ENCODE measurements at regions not wholly inside any gene's neighbourhood (a gene's known extent, or its start where the extent isn't known, plus 50 kb on each side); places are given as distances from the start of the nearest gene placed in this dataset.
"Not testable (repeated sequence)": the region's sequence is repeated elsewhere in the genome, so short reads cannot be mapped to it uniquely, and the experiment has no call there.

- not testable (repeated sequence) for H3K4me3 ChIP-seq (ENCODE audit: low read depth, low read length)
Measured at GRCh38 chr17:30689266-30690000, 135.1 kb downstream of the CRLF3 start.

GRCh38 chr17:30686538-30687479 lies 137.7 kb downstream of the CRLF3 start:
- H3K4me3 ChIP-seq (ENCODE audit: low read depth, low read length), result not testable (repeated sequence)

GRCh38 chr17:30682280-30682679 lies 142.2 kb downstream of the CRLF3 start:
- not testable (repeated sequence) for H3K4me3 ChIP-seq (ENCODE audit: low read depth, low read length)

GRCh38 chr17:30680681-30681080 lies 143.8 kb downstream of the CRLF3 start:
- H3K4me3 ChIP-seq (ENCODE audit: low read depth, low read length), result not testable (repeated sequence)

- no peak overlapping the region for H3K4me3 ChIP-seq (ENCODE audit: low read depth, low read length)
Measured at GRCh38 chr17:30677550-30678249, 146.8 kb downstream of the CRLF3 start.

- H3K4me3 ChIP-seq (ENCODE audit: low read depth, low read length), result not testable (repeated sequence)
Measured at GRCh38 chr17:30675777-30676492, 148.6 kb downstream of the CRLF3 start.

GRCh38 chr17:30669217-30669649 lies 155.3 kb downstream of the CRLF3 start:
- H3K4me3 ChIP-seq (ENCODE audit: low read depth, low read length), result not testable (repeated sequence)

GRCh38 chr17:30668360-30669181 lies 155.9 kb downstream of the CRLF3 start:
- not testable (repeated sequence) for H3K4me3 ChIP-seq (ENCODE audit: low read depth, low read length)

GRCh38 chr17:30667657-30668359 lies 156.7 kb downstream of the CRLF3 start:
- H3K4me3 ChIP-seq (ENCODE audit: low read depth, low read length), result peak overlapping the region; percentile 33

GRCh38 chr17:30666838-30667656 lies 157.4 kb downstream of the CRLF3 start:
- peak overlapping the region; percentile 33 for H3K4me3 ChIP-seq (ENCODE audit: low read depth, low read length)

- not testable (repeated sequence) for H3K4me3 ChIP-seq (ENCODE audit: low read depth, low read length)
Measured at GRCh38 chr17:30663727-30664455, 160.6 kb downstream of the CRLF3 start.

- not testable (repeated sequence) for H3K4me3 ChIP-seq (ENCODE audit: low read depth, low read length)
Measured at GRCh38 chr17:30657148-30657547, 167.3 kb downstream of the CRLF3 start.

GRCh38 chr17:30653038-30653437 lies 171.5 kb downstream of the CRLF3 start:
- H3K4me3 ChIP-seq (ENCODE audit: low read depth, low read length), result not testable (repeated sequence)

GRCh38 chr17:30650149-30650548 lies 172.9 kb downstream of the GOSR1 start:
- H3K4me3 ChIP-seq (ENCODE audit: low read depth, low read length), result not testable (repeated sequence)

GRCh38 chr17:30648015-30648620 lies 170.9 kb downstream of the GOSR1 start:
- H3K4me3 ChIP-seq (ENCODE audit: low read depth, low read length), result not testable (repeated sequence)

GRCh38 chr17:30645875-30646274 lies 168.7 kb downstream of the GOSR1 start:
- H3K4me3 ChIP-seq (ENCODE audit: low read depth, low read length), result not testable (repeated sequence)

- not testable (repeated sequence) for H3K4me3 ChIP-seq (ENCODE audit: low read depth, low read length)
Measured at GRCh38 chr17:30644713-30645112, 167.5 kb downstream of the GOSR1 start.
